ENCODE measurements at regions not wholly inside any gene's neighbourhood (a gene's known extent, or its start where the extent isn't known, plus 50 kb on each side); places are given as distances from the start of the nearest gene placed in this dataset.
"Not testable (repeated sequence)": the region's sequence is repeated elsewhere in the genome, so short reads cannot be mapped to it uniquely, and the experiment has no call there.

- no peak for DNase-seq (ENCODE audit: low read depth)
- H3K4me3 ChIP-seq (ENCODE audit: low read depth, low read length): no peak overlapping the region
- in situ Hi-C loops (cut with HindIII; ENCODE audit: low sequenced_read_pairs): no loop called here
- TF ChIP-seq, protein P1, sequence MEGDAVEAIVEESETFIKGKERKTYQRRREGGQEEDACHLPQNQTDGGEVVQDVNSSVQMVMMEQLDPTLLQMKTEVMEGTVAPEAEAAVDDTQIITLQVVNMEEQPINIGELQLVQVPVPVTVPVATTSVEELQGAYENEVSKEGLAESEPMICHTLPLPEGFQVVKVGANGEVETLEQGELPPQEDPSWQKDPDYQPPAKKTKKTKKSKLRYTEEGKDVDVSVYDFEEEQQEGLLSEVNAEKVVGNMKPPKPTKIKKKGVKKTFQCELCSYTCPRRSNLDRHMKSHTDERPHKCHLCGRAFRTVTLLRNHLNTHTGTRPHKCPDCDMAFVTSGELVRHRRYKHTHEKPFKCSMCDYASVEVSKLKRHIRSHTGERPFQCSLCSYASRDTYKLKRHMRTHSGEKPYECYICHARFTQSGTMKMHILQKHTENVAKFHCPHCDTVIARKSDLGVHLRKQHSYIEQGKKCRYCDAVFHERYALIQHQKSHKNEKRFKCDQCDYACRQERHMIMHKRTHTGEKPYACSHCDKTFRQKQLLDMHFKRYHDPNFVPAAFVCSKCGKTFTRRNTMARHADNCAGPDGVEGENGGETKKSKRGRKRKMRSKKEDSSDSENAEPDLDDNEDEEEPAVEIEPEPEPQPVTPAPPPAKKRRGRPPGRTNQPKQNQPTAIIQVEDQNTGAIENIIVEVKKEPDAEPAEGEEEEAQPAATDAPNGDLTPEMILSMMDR (IDR thresholded peaks at IDR 0.05; ENCODE audit: low read depth, low read length, missing control alignments): no peak
Measured at GRCh38 chr11:49499117-49499516, 290.7 kb upstream of the FOLH1 start.

GRCh38 chr11:49505231-49505630, 296.8 kb upstream of the FOLH1 start:
- TF ChIP-seq, protein P1 (IDR thresholded peaks at IDR 0.05; ENCODE audit: low read depth, low read length, missing control alignments): no peak
- no peak overlapping the region for H3K4me3 ChIP-seq (ENCODE audit: low read depth, low read length)
- DNase-seq (ENCODE audit: low read depth): no peak
- in situ Hi-C loops (cut with HindIII; ENCODE audit: low sequenced_read_pairs): no loop called here

GRCh38 chr11:49526240-49526829, 317.9 kb upstream of the FOLH1 start:
- TF ChIP-seq, protein P1 (IDR thresholded peaks at IDR 0.05; ENCODE audit: low read depth, low read length, missing control alignments): peak; percentile 27
- in situ Hi-C loops (cut with HindIII; ENCODE audit: low sequenced_read_pairs); H3K4me3 ChIP-seq (ENCODE audit: low read depth, low read length); DNase-seq (ENCODE audit: low read depth): not testable (repeated sequence)

GRCh38 chr11:49533204-49533603, 324.8 kb upstream of the FOLH1 start:
- no peak overlapping the region for H3K4me3 ChIP-seq (ENCODE audit: low read depth, low read length)
- TF ChIP-seq, protein P1 (IDR thresholded peaks at IDR 0.05; ENCODE audit: low read depth, low read length, missing control alignments): no peak
- in situ Hi-C loops (cut with HindIII; ENCODE audit: low sequenced_read_pairs): no loop called here
- no peak for DNase-seq (ENCODE audit: low read depth)

DNA sequence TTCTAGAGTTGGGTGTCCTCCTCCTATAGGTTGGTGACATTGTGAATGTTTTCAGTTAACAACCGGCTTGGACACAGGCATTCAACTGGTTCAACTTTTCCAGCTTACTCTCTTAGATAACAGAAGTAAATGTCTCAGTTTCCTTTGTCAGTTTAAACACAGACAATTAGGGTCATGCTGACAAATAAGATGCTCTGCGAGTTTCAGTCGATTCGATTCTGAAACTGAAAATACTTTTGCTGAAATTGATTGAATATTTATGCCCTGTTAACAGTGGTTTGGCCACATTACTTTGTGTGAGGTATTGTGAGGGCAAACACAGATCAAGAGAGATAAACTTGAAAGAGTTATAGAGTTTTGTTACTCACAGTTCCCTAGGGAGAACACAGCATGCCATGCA, 330.5 kb upstream of the FOLH1 start:
- in situ Hi-C loops (cut with HindIII; ENCODE audit: low sequenced_read_pairs); H3K4me3 ChIP-seq (ENCODE audit: low read depth, low read length); DNase-seq (ENCODE audit: low read depth): not testable (repeated sequence)

GRCh38 chr11:49558261-49558847, 350.0 kb upstream of the FOLH1 start:
- in situ Hi-C loops (cut with HindIII; ENCODE audit: low sequenced_read_pairs); H3K4me3 ChIP-seq (ENCODE audit: low read depth, low read length); DNase-seq (ENCODE audit: low read depth): not testable (repeated sequence)

- in situ Hi-C loops (cut with HindIII; ENCODE audit: low sequenced_read_pairs); DNase-seq (ENCODE audit: low read depth); H3K4me3 ChIP-seq (ENCODE audit: low read depth, low read length): not testable (repeated sequence)
Measured at GRCh38 chr11:49560593-49560992, 352.2 kb upstream of the FOLH1 start.

GRCh38 chr11:49561240-49561880, 353.0 kb upstream of the FOLH1 start:
- DNase-seq (ENCODE audit: low read depth); H3K4me3 ChIP-seq (ENCODE audit: low read depth, low read length); in situ Hi-C loops (cut with HindIII; ENCODE audit: low sequenced_read_pairs): not testable (repeated sequence)

- in situ Hi-C loops (cut with HindIII; ENCODE audit: low sequenced_read_pairs); H3K4me3 ChIP-seq (ENCODE audit: low read depth, low read length); DNase-seq (ENCODE audit: low read depth): not testable (repeated sequence)
Measured at GRCh38 chr11:49562262-49562661, 353.9 kb upstream of the FOLH1 start.

GRCh38 chr11:49579492-49579891, 371.1 kb upstream of the FOLH1 start:
- in situ Hi-C loops (cut with HindIII; ENCODE audit: low sequenced_read_pairs); H3K4me3 ChIP-seq (ENCODE audit: low read depth, low read length); DNase-seq (ENCODE audit: low read depth): not testable (repeated sequence)

- DNase-seq (ENCODE audit: low read depth); in situ Hi-C loops (cut with HindIII; ENCODE audit: low sequenced_read_pairs); H3K4me3 ChIP-seq (ENCODE audit: low read depth, low read length): not testable (repeated sequence)
Measured at GRCh38 chr11:49585495-49585894, 366.7 kb upstream of the OR4C13 start.

DNA sequence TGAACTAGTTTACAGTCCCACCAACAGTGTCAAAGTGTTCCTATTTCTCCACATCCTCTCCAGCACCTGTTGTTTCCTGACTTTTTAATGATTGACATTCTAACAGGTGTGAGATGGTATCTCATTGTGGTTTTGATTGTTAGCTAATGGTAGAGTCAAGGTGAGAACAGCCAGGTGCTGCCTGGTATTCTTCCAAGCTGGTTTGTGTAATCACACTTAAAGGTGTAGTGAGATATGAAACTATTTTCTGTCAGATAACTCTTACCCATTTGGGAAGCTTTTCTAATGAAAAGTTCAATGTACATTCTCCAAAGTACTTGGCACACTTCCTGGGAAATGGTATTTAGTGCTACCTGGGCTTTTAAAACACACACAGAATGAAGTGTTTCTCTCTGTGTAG, 343.3 kb upstream of the OR4C13 start:
- DNase-seq (ENCODE audit: low read depth); in situ Hi-C loops (cut with HindIII; ENCODE audit: low sequenced_read_pairs); H3K4me3 ChIP-seq (ENCODE audit: low read depth, low read length): not testable (repeated sequence)

- DNase-seq (ENCODE audit: low read depth); in situ Hi-C loops (cut with HindIII; ENCODE audit: low sequenced_read_pairs); H3K4me3 ChIP-seq (ENCODE audit: low read depth, low read length): not testable (repeated sequence)
Measured at GRCh38 chr11:49623872-49624271, 328.3 kb upstream of the OR4C13 start.

Measured in astrocyte of the cerebellum (primary cell).